ENCODE measurements at regions not wholly inside any gene's neighbourhood (a gene's known extent, or its start where the extent isn't known, plus 50 kb on each side); places are given as distances from the start of the nearest gene placed in this dataset.

DNA sequence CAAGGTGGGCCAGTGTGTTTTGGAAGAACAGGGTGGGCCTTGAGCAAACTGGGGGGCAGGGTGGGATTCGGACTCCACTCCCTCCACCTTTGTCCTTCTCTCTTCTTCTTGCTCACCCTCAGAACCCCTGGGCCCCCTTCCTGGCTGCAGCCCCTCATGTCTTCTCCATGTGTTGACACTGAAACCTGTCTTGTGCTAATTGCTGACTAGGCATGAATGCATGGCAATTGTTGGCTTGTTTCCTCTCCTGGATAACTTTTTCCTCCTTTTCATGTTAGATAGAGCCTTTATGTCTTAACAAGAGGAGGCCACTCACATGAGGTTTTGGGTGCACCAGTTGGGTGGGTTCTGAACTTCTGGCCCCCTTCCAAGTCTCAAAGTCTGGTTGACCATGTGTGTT is 181.6 kb upstream of the MKI67 start:
- TF ChIP-seq EZH2phosphoT487 (IDR thresholded peaks at IDR 0.05; ENCODE audit: borderline replicate concordance, low read length): no peak
- TF ChIP-seq CTCF (IDR thresholded peaks at IDR 0.05; ENCODE audit: low read depth, low read length, poor library complexity, severe bottlenecking): no peak
- Histone ChIP-seq H3F3A (ENCODE audit: control insufficient read depth, insufficient read depth) (no peaks in the 10 kb centered on the region), H3K9me3 (ENCODE audit: control insufficient read depth, insufficient read depth, low read length) (no peaks in the 10 kb centered on the region), H3K4me3 (ENCODE audit: low read length) (no peak overlapping the region), H4K20me1 (ENCODE audit: control insufficient read depth, insufficient read depth, low read depth, low read length) (no peaks in the 10 kb centered on the region), H3K4me2 (ENCODE audit: low read length) (no peak overlapping the region), H3K36me3 (ENCODE audit: control insufficient read depth, low read length) (no peaks in the 10 kb centered on the region), H3K9me2 (replicated peaks; ENCODE audit: control insufficient read depth, low read length) (no peaks in the 10 kb centered on the region), H3K27me3 (ENCODE audit: control insufficient read depth, low read length) (no peaks in the 10 kb centered on the region), H3K27ac (ENCODE audit: low read depth, low read length) (no peak overlapping the region), H3K79me2 (ENCODE audit: control insufficient read depth, low read length) (no peaks in the 10 kb centered on the region), H3K4me1 (ENCODE audit: control insufficient read depth, low read length) (no peaks in the 10 kb centered on the region)

DNA sequence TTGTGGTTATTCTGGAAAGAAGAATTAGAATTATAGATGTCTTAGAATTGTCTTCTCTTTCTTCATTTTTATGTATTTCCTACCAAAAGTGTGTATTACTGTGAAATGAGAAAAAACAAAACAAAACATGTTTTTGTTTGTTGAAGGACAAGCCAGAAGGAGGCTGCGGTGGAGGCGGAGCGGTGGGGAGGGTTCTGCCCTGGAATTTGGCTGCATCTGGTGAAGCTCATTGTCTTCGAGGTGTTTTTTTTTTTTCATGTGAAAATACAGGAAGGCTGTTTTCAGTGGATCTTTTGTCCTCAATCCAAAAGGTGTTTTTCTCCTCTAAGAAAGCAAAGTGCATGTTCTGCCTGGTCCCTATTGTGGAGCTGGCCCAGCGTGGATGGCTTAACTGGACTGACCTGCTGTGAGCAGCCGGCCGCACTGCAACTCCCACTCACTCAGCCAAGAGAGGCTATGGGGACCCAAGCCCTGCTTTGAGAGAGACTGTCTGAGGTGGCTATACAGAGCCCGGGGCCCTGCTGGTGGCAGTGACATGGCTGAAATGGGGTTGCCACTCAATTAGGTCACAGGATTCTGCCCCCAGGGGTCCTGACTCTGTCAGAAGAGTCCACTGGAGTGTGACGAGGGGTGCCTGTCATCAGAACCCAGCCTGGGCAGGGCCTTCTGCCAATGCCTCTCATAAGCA is 184.9 kb upstream of the MKI67 start:
- Histone ChIP-seq H3K9me2 (replicated peaks; ENCODE audit: control insufficient read depth, low read length) (no peaks in the 10 kb centered on the region), H3K4me2 (ENCODE audit: low read length) (no peak overlapping the region), H4K20me1 (ENCODE audit: control insufficient read depth, insufficient read depth, low read depth, low read length) (no peaks in the 10 kb centered on the region), H3K79me2 (ENCODE audit: control insufficient read depth, low read length) (no peaks in the 10 kb centered on the region), H3K27me3 (ENCODE audit: control insufficient read depth, low read length) (no peaks in the 10 kb centered on the region), H3K27ac (ENCODE audit: low read depth, low read length) (no peak overlapping the region), H3K36me3 (ENCODE audit: control insufficient read depth, low read length) (no peaks in the 10 kb centered on the region), H3F3A (ENCODE audit: control insufficient read depth, insufficient read depth) (no peaks in the 10 kb centered on the region), H3K9me3 (ENCODE audit: control insufficient read depth, insufficient read depth, low read length) (no peaks in the 10 kb centered on the region), H3K4me3 (ENCODE audit: low read length) (no peak overlapping the region), H3K4me1 (ENCODE audit: control insufficient read depth, low read length) (no peaks in the 10 kb centered on the region)
- TF ChIP-seq EZH2phosphoT487 (IDR thresholded peaks at IDR 0.05; ENCODE audit: borderline replicate concordance, low read length): no peak

- Histone ChIP-seq H3F3A (ENCODE audit: control insufficient read depth, insufficient read depth) (no peaks in the 10 kb centered on the region), H3K27me3 (ENCODE audit: control insufficient read depth, low read length) (no peaks in the 10 kb centered on the region), H3K4me3 (ENCODE audit: low read length) (no peak overlapping the region), H3K79me2 (ENCODE audit: control insufficient read depth, low read length) (no peaks in the 10 kb centered on the region), H3K36me3 (ENCODE audit: control insufficient read depth, low read length) (no peaks in the 10 kb centered on the region), H3K9me3 (ENCODE audit: control insufficient read depth, insufficient read depth, low read length) (no peaks in the 10 kb centered on the region), H3K9me2 (replicated peaks; ENCODE audit: control insufficient read depth, low read length) (no peaks in the 10 kb centered on the region), H3K4me1 (ENCODE audit: control insufficient read depth, low read length) (no peaks in the 10 kb centered on the region), H3K27ac (ENCODE audit: low read depth, low read length) (no peak overlapping the region), H3K4me2 (ENCODE audit: low read length) (no peak overlapping the region), H4K20me1 (ENCODE audit: control insufficient read depth, insufficient read depth, low read depth, low read length) (no peaks in the 10 kb centered on the region)
- TF ChIP-seq CTCF (IDR thresholded peaks at IDR 0.05; ENCODE audit: low read depth, low read length, poor library complexity, severe bottlenecking) (no peak), EZH2phosphoT487 (IDR thresholded peaks at IDR 0.05; ENCODE audit: borderline replicate concordance, low read length) (no peak)
Measured at GRCh38 chr10:128312250-128312649, 186.0 kb upstream of the MKI67 start.

DNA sequence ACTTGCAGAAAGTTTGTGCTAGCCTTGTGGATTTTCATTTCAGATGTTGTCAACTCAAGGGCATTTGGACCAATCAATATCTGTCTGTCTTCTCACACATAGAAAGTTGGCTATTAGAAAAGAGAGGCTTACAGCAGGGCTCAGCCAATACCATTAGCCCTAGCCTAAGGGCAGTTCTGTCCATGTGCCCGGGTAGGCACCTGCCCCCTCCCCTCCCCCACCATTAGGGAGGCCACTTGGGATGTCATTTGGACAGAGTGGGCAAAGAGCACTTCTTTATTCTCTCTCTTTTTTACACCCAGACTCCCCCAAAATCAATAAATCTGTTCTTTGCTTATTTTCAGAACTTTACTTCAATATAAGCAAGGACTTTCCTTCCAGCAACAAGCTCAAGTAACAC is 188.5 kb upstream of the MKI67 start:
- H3K9me3 ChIP-seq (ENCODE audit: control insufficient read depth, insufficient read depth, low read length): no peaks in the 10 kb centered on the region
- no peaks in the 10 kb centered on the region for H3K27me3 ChIP-seq (ENCODE audit: control insufficient read depth, low read length)
- no peaks in the 10 kb centered on the region for H3K36me3 ChIP-seq (ENCODE audit: control insufficient read depth, low read length)
- H3K4me3 ChIP-seq (ENCODE audit: low read length): no peak overlapping the region
- H3K79me2 ChIP-seq (ENCODE audit: control insufficient read depth, low read length): no peaks in the 10 kb centered on the region
- H4K20me1 ChIP-seq (ENCODE audit: control insufficient read depth, insufficient read depth, low read depth, low read length): no peaks in the 10 kb centered on the region
- no peak for TF ChIP-seq CTCF (IDR thresholded peaks at IDR 0.05; ENCODE audit: low read depth, low read length, poor library complexity, severe bottlenecking)
- TF ChIP-seq EZH2phosphoT487 (IDR thresholded peaks at IDR 0.05; ENCODE audit: borderline replicate concordance, low read length): no peak
- H3F3A ChIP-seq (ENCODE audit: control insufficient read depth, insufficient read depth): no peaks in the 10 kb centered on the region
- no peaks in the 10 kb centered on the region for H3K9me2 ChIP-seq (replicated peaks; ENCODE audit: control insufficient read depth, low read length)
- H3K4me2 ChIP-seq (ENCODE audit: low read length): no peak overlapping the region
- no peak overlapping the region for H3K27ac ChIP-seq (ENCODE audit: low read depth, low read length)
- no peaks in the 10 kb centered on the region for H3K4me1 ChIP-seq (ENCODE audit: control insufficient read depth, low read length)

All from DOHH2 (cell line).